ENCODE measurements at regions not wholly inside any gene's neighbourhood (a gene's known extent, or its start where the extent isn't known, plus 50 kb on each side); places are given as distances from the start of the nearest gene placed in this dataset.
"Not testable (repeated sequence)": the region's sequence is repeated elsewhere in the genome, so short reads cannot be mapped to it uniquely, and the experiment has no call there.

DNA sequence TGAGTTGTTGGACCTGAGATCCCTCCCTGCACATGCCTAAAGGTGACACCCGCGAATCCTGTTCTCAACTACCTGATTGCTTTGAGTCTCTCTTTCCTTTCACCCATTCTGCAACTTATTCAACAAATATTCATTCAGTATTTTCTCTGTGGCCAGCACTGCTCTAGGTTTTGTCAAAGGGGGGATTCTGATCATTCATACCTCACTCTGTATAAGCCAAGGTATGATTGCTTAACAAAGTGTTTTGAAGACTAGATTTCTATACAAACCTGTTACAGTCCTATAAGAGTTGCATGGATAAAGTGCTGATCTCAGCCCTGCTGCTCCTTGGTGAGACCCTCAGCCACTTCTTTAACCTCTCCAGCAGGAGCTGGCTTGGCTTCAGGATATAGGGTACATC, 409.7 kb downstream of the KCNRG start:
- H3K27ac ChIP-seq = no peak overlapping the region
- H3K4me3 ChIP-seq = no peak overlapping the region
- no peaks in the 10 kb centered on the region for H3K36me3 ChIP-seq
- no peak for ATAC-seq
- DNase-seq = no peak
- peaks cover 0 to 11% of the 10 kb centered on the region in 2 donors for H3K4me1 ChIP-seq
- intact Hi-C loops (cut with DNase I) = no loop called here
- H3K9me3 ChIP-seq = no peaks in the 10 kb centered on the region
- no peaks in the 10 kb centered on the region for H3K27me3 ChIP-seq
- TF ChIP-seq, protein P1, sequence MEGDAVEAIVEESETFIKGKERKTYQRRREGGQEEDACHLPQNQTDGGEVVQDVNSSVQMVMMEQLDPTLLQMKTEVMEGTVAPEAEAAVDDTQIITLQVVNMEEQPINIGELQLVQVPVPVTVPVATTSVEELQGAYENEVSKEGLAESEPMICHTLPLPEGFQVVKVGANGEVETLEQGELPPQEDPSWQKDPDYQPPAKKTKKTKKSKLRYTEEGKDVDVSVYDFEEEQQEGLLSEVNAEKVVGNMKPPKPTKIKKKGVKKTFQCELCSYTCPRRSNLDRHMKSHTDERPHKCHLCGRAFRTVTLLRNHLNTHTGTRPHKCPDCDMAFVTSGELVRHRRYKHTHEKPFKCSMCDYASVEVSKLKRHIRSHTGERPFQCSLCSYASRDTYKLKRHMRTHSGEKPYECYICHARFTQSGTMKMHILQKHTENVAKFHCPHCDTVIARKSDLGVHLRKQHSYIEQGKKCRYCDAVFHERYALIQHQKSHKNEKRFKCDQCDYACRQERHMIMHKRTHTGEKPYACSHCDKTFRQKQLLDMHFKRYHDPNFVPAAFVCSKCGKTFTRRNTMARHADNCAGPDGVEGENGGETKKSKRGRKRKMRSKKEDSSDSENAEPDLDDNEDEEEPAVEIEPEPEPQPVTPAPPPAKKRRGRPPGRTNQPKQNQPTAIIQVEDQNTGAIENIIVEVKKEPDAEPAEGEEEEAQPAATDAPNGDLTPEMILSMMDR (IDR thresholded peaks at IDR 0.05) = no peak

DNA sequence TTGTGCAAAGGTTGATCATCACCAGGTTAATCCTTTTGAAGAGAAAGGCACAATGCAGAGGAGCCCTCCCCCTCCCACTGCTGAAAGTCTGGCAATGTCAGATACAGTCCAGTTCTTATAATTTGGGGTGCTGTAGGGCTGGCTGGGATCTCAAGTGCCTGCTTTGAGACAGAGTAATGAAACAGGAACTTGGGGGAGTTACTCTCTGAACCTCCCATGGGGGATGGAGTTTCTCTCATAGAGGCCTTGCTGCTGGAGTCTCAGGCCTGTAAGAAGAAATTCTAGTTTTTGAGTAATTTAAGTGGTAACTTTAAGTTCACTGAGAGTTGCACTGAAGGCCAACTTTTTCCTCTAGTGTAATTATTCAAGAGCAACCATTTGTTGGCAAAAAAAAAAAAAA, 410.5 kb downstream of the KCNRG start:
- Histone ChIP-seq H3K9me3 (no peaks in the 10 kb centered on the region), H3K27me3 (no peaks in the 10 kb centered on the region), H3K4me3 (no peak overlapping the region), H3K27ac (no peak overlapping the region), H3K36me3 (no peaks in the 10 kb centered on the region), H3K4me1 (peaks cover 0 to 11% of the 10 kb centered on the region in 2 donors)
- DNase-seq (no peak), ATAC-seq (no peak)
- intact Hi-C loops (cut with DNase I) = no loop called here
- TF ChIP-seq, protein P1 (IDR thresholded peaks at IDR 0.05) = no peak

- no peak for DNase-seq
- H3K27ac ChIP-seq = no peak overlapping the region
- intact Hi-C loops (cut with DNase I) = no loop called here
- no peaks in the 10 kb centered on the region for H3K36me3 ChIP-seq
- H3K4me3 ChIP-seq = no peak overlapping the region
- ATAC-seq = no peak
- peaks cover 0 to 2% of the 10 kb centered on the region in 2 donors for H3K4me1 ChIP-seq
- H3K9me3 ChIP-seq = no peaks in the 10 kb centered on the region
- TF ChIP-seq, protein P1 (IDR thresholded peaks at IDR 0.05) = no peak
- H3K27me3 ChIP-seq = no peaks in the 10 kb centered on the region
These were observed 411.7 kb downstream of the KCNRG start for GRCh38 chr13:50426927-50427326.

GRCh38 chr13:50427511-50427910, 412.3 kb downstream of the KCNRG start:
- H3K27ac ChIP-seq; H3K4me1 ChIP-seq; intact Hi-C loops (cut with DNase I); H3K36me3 ChIP-seq; ATAC-seq; H3K27me3 ChIP-seq; H3K4me3 ChIP-seq; H3K9me3 ChIP-seq; DNase-seq: not testable (repeated sequence)

- Histone ChIP-seq H3K27ac (no peak overlapping the region), H3K9me3 (no peaks in the 10 kb centered on the region), H3K4me3 (no peak overlapping the region), H3K4me1 (no peaks in the 10 kb centered on the region), H3K36me3 (no peaks in the 10 kb centered on the region), H3K27me3 (no peaks in the 10 kb centered on the region)
- ATAC-seq (no peak), DNase-seq (no peak)
- TF ChIP-seq, protein P1 (IDR thresholded peaks at IDR 0.05) = no peak
- intact Hi-C loops (cut with DNase I) = no loop called here
These were observed 413.1 kb downstream of the KCNRG start for GRCh38 chr13:50428183-50428877.

GRCh38 chr13:50435011-50435410, 408.5 kb downstream of the DLEU7 start:
- no peak overlapping the region for H3K4me3 ChIP-seq
- H3K27me3 ChIP-seq = no peaks in the 10 kb centered on the region
- intact Hi-C loops (cut with DNase I) = no loop called here
- H3K9me3 ChIP-seq = peaks cover 0 to 2% of the 10 kb centered on the region in 2 donors
- TF ChIP-seq, protein P1 (IDR thresholded peaks at IDR 0.05) = no peak
- H3K36me3 ChIP-seq = no peaks in the 10 kb centered on the region
- DNase-seq = no peak
- no peaks in the 10 kb centered on the region for H3K4me1 ChIP-seq
- ATAC-seq = no peak
- H3K27ac ChIP-seq = no peak overlapping the region

Measured in left lung (tissue), 4 donors.